ENCODE measurements at regions not wholly inside any gene's neighbourhood (a gene's known extent, or its start where the extent isn't known, plus 50 kb on each side); places are given as distances from the start of the nearest gene placed in this dataset.

- no TSS peak for BruUV-seq (replicated peaks)
- Histone ChIP-seq H2BK5ac (ENCODE audit: low read depth, low read length, poor library complexity, severe bottlenecking) (no peak overlapping the region), H3K14ac (replicated peaks; ENCODE audit: low read depth, low read length) (no peak overlapping the region), H2AFZ (replicated peaks; ENCODE audit: low read length, poor library complexity) (no peak overlapping the region), H3K23ac (ENCODE audit: low read depth, low read length) (no peak overlapping the region), H2BK120ac (ENCODE audit: low read depth, low read length) (no peak overlapping the region), H3K4ac (ENCODE audit: low read depth, low read length) (no peak overlapping the region), H3K56ac (ENCODE audit: extremely low read depth, insufficient read depth, low read length) (no peak overlapping the region), H3K9me3 (ENCODE audit: control insufficient read depth, insufficient read depth, low read length) (no peaks in the 10 kb centered on the region), H3K9ac (ENCODE audit: low read depth, low read length) (no peak overlapping the region), H3K79me1 (ENCODE audit: low read depth in 1 of 2, low read length in 2 of 2) (no peaks in the 10 kb centered on the region), H2AK5ac (ENCODE audit: low read depth, low read length) (no peak overlapping the region), H2AK9ac (replicated peaks; ENCODE audit: low read depth, low read length, poor library complexity) (no peak overlapping the region), H3K4me2 (ENCODE audit: low read depth, low read length) (no peak overlapping the region), H2BK20ac (ENCODE audit: low read depth, low read length) (no peak overlapping the region), H3K18ac (ENCODE audit: low read depth, low read length) (no peak overlapping the region), H4K91ac (ENCODE audit: insufficient read depth, low read depth, low read length) (no peak overlapping the region), H3K9me1 (ENCODE audit: insufficient read depth, low read length) (no peaks in the 10 kb centered on the region), H3K36me3 (ENCODE audit: control insufficient read depth, insufficient read depth, low read length) (no peaks in the 10 kb centered on the region), H3K27ac (ENCODE audit: insufficient read depth, low read length) (no peak overlapping the region), H3K4me3 (ENCODE audit: insufficient read depth, low read depth, low read length) (no peak overlapping the region), H3K4me1 (ENCODE audit: control insufficient read depth, insufficient read depth, low read length) (no peaks in the 10 kb centered on the region), H4K8ac (ENCODE audit: low read depth in 2 of 2, low read length in 2 of 2) (no peak overlapping the region), H3K27me3 (ENCODE audit: control insufficient read depth, insufficient read depth, low read length) (no peaks in the 10 kb centered on the region), H2BK15ac (ENCODE audit: low read depth, low read length) (no peak overlapping the region), H4K20me1 (ENCODE audit: insufficient read depth, low read length) (no peaks in the 10 kb centered on the region), H4K5ac (ENCODE audit: low read depth, low read length) (no peak overlapping the region)
- CTCF ChIA-PET: no interaction called here
- intact Hi-C loops (cut with micrococcal nuclease): no loop called here
- POLR2A ChIA-PET (ENCODE audit: unreplicated experiment): no interaction called here
- ATAC-seq (ENCODE audit: low read depth): no peak
- in situ Hi-C loops (cut with MboI; ENCODE audit: low sequenced_read_pairs): no loop called here
- no CpG with 5 or more reads among the region's 2 CpGs for WGBS, 2 experiments (ENCODE audit: extremely low coverage in 2 of 2, insufficient read length in 1 of 2)
- dilution Hi-C loops (cut with HindIII; ENCODE audit: low sequenced_read_pairs, unreplicated experiment): no loop called here
- no peak for TF ChIP-seq POLR2A (IDR thresholded peaks at IDR 0.05; ENCODE audit: low read depth, low read length)
- no peak for DNase-seq
Measured at GRCh38 chr11:104690241-104690640, 208.0 kb downstream of the CASP12 start.

Data from IMR-90 (cell line).